ENCODE measurements at regions not wholly inside any gene's neighbourhood (a gene's known extent, or its start where the extent isn't known, plus 50 kb on each side); places are given as distances from the start of the nearest gene placed in this dataset.

DNA sequence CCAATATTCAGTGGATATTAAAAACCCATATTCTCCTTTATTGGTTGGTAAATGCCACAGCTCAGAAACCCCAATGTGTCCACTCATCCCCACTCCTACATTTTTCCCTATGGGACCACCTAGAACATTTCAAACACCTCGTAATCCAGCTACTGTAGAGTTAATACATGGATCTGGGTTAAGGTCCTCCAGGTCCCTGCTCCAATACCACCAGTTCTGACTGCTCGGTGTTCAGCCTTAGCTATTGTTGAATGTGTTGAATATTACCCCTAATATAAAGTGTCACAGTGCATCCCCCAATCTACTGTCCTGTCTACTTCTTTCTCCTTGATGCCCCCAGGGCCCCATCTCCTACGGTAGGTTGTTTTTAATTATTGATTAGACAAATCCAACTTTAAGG is 231.5 kb downstream of the PCSK1 start:
- TF ChIP-seq, protein P1, sequence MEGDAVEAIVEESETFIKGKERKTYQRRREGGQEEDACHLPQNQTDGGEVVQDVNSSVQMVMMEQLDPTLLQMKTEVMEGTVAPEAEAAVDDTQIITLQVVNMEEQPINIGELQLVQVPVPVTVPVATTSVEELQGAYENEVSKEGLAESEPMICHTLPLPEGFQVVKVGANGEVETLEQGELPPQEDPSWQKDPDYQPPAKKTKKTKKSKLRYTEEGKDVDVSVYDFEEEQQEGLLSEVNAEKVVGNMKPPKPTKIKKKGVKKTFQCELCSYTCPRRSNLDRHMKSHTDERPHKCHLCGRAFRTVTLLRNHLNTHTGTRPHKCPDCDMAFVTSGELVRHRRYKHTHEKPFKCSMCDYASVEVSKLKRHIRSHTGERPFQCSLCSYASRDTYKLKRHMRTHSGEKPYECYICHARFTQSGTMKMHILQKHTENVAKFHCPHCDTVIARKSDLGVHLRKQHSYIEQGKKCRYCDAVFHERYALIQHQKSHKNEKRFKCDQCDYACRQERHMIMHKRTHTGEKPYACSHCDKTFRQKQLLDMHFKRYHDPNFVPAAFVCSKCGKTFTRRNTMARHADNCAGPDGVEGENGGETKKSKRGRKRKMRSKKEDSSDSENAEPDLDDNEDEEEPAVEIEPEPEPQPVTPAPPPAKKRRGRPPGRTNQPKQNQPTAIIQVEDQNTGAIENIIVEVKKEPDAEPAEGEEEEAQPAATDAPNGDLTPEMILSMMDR (IDR thresholded peaks at IDR 0.05; ENCODE audit: control extremely low read depth in 1 of 3, insufficient read depth in 1 of 3, low read depth in 1 of 3, low read length in 3 of 3), result no peak
- TF ChIP-seq RAD21 (IDR thresholded peaks at IDR 0.05 in 1 of 2, conservative IDR thresholded peaks at IDR 0.05 in 1 of 2; ENCODE audit: low read depth in 2 of 2, low read length in 2 of 2) (no peak), PHF8 (conservative IDR thresholded peaks at IDR 0.05; ENCODE audit: low read depth, low read length) (no peak), SIRT6 (IDR thresholded peaks at IDR 0.05; ENCODE audit: low read length) (no peak), EZH2 (IDR thresholded peaks at IDR 0.05; ENCODE audit: low read depth, low read length, severe bottlenecking) (no peak), EP300 (IDR thresholded peaks at IDR 0.05; ENCODE audit: borderline replicate concordance in 1 of 2, low read depth in 2 of 2, low read length in 2 of 2) (no peak), EGR1 (IDR thresholded peaks at IDR 0.05; ENCODE audit: borderline replicate concordance, low read depth, low read length) (no peak), KDM4A (IDR thresholded peaks at IDR 0.05; ENCODE audit: low read depth, low read length, severe bottlenecking) (no peak)

All from H1 (cell line).